ENCODE measurements at regions not wholly inside any gene's neighbourhood (a gene's known extent, or its start where the extent isn't known, plus 50 kb on each side); places are given as distances from the start of the nearest gene placed in this dataset.
"Not testable (repeated sequence)": the region's sequence is repeated elsewhere in the genome, so short reads cannot be mapped to it uniquely, and the experiment has no call there.

GRCh38 chr11:23263466-23263865, 403.2 kb upstream of the CCDC179 start:
- DNase-seq, result no peak

DNA sequence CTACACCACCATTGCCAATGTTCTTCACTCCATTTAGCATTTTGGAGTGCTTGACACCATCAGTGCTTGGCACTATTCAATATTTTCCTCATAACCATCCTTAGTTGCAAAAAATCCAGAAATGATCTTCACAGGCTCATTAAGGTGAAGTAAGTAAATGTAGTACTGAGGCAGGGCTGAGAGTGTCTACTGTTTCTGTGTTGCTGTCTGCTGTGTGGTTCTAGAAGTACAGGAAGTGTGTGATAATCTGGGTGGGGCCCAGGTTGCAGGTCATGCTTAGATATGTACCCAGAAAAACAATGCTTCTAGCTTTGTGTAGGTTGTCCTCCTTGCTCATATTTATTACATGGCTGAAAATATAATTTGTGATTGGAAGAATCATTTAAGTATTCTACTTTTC, 411.8 kb upstream of the CCDC179 start:
- no peak for DNase-seq

DNA sequence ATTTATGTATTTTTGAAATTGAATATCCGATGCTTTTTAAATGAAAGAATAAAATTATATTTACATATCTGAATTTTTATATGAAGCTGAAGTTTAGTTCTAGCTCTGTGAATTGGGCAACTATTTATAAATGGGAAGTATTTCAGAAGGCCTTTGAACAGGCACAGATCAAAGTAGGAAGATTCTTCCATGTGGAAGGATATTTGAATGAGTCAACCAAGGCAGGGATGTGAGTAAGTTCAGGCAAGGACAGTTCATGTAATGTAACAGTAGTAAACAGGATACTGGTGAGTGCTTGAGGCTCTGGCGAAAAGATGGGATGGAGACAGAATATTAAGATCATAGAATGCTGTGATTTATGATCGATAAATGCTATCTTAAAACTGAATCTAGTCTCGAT, 417.8 kb upstream of the CCDC179 start:
- DNase-seq, result no peak

DNA sequence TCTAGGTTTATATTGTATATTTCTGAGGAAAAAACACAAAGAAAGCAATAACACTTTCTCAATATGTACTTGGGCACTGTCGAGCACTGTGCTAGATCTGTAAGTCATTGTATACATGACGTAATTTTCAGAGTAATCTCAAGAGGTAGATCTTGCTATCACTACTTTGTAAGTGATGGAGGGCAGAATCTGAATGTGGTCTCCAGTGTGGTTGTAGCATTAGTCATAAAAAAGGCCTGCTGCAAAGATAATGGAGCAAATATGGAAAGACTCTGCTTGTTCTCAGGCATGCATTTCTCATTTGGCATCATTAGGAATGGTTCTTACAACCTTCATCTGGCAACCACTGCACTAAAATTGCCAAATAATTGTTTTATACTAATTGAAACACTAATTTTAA, 419.8 kb upstream of the CCDC179 start:
- no peak for DNase-seq

- DNase-seq, result no peak
Observed at GRCh38 chr11:23283666-23284065, 423.4 kb upstream of the CCDC179 start.

- DNase-seq, result no peak
Observed at GRCh38 chr11:23284631-23285030, 424.4 kb upstream of the CCDC179 start.

DNA sequence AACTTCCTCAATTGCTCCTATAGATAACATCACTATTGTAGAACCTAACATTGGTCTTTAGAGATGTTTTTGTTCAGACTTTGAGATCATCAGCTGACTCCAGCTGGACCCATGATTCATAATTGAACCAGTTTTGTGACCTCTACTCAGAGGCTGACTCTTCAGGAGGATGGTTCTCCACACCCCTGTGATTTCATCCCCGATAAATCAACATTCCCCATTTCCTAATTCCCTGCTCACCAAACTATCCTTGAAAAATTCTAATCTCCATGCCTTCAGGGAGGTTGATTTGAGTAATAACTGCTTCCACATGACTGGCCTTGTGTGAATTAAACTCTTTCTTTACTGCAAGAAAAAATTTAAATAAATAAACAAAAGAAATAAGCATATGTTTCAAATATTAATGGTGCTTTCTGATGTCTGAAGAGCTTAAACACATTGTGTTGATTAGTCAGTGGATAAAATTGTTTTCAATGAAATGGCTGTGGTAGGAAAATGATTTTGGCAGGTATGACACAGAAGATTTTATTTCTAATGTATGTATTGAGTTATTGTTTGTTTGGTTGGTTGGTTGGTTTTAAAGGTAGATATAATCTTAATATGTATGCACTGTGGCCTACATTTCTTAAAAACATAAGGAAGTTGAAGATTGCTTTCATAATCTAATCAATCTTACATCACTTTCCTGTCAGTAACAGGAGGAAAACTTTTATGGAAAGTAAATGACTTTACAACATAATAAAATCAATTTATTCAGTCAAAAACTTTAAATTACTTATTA, 427.9 kb upstream of the CCDC179 start:
- DNase-seq, result no peak

- DNase-seq, result no peak
Observed at GRCh38 chr11:23295241-23295640, 435.0 kb upstream of the CCDC179 start.

DNA sequence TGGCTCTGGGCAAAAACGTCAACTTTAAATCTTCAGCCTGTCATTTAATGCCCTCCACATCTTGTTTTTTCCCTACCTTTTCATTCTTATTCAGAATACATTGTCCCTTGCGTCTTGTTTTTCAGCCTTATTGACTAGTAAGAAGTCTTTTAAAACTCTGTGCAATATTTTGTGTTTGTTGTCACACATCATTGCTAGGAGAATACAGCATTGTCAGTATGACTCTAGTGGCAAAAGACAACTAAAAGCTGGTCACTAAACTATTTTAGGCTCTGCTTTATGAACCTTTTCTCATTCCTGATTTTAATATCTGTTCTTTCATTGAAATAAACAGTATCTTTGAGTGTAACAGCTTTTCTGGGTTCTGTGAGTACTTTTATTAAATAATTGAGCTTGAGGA, 447.8 kb upstream of the CCDC179 start:
- no peak for DNase-seq

DNA sequence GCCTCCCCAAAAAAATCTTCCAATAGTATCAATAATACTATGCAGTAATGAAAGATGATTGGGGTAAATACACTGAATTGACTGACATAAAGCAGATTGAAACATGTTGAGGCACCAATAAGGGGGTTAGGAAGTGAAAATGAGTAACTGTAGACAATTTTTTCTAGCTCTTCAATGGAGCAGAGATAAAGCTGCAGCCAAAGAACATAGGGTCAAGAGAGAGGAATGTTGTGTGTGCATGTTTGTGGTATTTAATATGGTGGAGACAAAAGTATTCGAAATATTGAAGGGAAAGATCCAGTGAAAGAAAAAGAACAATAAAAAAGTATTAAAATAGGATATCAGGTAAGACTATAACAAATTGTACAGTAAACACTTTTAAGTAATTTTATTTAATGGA, 450.0 kb upstream of the CCDC179 start:
- DNase-seq, result no peak

DNA sequence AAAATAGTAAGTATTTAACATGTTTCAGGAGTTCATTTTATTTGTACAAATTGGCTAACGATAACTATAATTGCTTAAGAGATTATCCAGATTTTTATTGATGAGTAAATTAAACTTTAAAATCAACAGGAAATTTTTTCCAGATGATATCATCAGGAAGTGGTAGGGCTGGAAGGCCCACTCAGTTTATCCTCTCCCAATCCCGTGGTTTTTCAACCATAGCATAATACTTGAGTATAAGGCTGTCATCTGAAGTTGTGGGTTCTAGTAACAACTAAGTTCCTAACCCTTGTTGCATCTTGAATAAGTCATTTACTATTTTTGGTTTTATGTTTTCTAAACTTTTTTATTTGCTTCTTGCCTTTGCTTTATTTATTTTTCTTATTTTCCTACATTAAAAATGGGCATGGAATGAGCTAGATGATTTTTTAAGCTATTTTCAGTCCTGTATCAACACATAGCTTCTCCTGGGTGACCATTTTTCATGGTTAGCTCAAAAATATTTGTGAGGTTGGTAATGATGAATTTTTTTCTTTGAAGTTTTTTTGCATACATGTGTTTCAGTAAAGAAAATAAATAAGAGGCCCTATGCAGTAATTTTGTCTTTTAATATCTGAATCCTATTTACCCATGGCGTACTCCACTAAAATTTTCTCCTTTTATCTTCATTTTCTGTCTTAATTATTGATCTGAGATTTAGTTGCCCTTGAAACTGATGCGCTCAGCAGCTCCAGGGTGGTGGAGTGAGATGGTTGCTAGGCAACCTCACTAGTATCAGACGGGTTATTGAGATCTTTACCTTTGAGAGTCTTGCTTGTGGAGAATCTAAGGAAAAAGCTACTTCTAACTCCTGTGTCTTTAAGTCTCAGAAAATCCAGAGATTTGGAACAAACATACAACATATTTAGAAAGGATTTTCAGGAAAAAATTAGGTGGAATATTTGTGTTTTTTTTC, 452.0 kb upstream of the CCDC179 start:
- no peak for DNase-seq

- DNase-seq, result no peak
Observed at GRCh38 chr11:23313001-23313400, 452.7 kb upstream of the CCDC179 start.

DNA sequence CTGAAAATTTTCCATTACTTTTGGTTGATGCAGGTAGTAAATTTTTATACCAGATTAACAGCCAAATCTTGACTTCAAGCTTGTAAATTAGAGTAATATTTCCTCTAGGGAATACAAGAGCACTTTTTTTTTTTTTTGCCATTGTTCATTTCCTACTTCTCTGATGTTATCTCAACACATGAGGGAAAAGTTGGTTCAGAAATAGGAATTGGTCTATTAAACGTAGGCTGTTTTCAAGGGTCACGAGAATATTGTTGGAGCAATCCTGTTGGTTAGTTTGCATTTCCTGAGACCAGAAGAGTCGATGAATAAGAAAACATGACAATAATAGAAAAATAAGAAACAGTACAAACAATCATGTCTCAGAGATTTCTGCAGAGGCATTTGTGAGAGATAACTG, 453.9 kb upstream of the CCDC179 start:
- DNase-seq, result no peak

DNA sequence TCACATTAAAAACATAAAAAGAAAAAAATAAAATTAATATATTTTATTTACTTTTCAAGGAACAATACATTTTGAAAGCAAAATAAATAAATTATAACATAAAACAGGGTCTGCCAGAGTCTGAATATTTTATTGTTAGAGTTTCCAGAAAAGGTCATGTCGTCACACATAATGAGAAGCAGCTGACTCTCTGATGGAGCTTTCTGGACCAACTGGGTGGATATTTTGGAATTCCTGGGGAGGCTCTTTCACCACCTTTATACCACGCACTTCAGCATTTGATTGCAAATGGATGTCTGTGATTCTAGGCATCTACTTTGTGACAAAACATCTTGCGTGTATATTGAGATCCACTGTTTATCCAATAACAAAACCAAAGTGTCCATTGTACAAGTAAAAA, 455.0 kb upstream of the CCDC179 start:
- DNase-seq, result no peak

DNA sequence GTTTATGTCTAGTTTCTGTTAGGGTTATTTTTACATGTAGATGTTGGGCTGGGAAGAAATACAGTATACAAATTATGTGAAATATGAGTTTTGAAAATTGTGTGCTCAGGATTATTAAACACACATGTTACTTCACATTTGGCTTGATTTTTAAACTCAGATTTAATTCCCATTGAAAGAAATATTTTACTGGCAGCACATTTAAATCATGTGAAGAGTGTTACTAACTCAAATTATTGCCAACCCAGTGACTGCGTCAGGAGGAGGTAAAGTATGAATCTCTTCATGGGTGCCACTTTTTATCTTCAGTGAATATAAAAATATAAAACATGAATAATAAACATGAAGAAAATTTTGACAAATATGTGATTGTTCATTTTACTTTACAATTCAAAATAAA, 457.5 kb upstream of the CCDC179 start:
- DNase-seq, result no peak

DNA sequence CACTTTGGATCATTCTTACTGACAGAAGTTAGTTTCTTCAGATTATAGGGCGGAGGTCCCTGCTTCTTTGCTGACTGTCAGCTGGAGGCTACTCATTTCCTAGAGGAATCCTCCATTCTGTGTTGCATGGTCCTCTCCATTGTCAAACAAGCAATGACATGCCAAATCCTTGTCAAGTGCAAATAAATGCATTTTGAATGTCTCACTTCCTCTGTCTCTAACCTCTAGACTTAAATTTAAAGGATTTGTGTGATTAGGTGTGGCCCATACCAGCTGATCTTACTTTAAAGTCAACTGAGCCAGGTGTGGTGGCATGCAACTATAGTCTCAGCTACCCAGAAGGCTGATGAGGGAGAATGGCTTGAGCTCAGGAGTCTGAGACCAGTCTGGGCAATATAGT, 458.4 kb upstream of the CCDC179 start:
- DNase-seq, result no peak

DNA sequence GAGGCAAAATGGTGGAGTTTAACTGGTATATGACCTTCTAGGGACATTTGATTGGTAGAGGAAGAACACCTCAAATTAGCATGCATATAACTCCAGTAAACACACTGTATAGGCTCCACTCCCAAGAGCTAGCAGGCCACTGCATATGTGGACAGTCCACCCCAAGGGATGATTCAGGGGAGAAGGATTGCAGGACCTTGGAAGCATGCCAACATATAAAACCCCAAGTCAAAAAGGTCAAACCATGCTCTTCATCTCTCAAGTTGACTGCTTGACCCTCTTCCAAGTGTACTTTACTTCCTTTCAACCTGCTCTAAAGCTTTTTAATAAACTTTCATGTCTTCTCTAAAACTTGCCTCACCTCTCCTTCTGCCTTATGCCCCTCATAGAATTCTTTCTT, 459.9 kb upstream of the CCDC179 start:
- DNase-seq, result no peak

GRCh38 chr11:23335586-23335985, 475.3 kb upstream of the CCDC179 start:
- not testable (repeated sequence) for DNase-seq

DNA sequence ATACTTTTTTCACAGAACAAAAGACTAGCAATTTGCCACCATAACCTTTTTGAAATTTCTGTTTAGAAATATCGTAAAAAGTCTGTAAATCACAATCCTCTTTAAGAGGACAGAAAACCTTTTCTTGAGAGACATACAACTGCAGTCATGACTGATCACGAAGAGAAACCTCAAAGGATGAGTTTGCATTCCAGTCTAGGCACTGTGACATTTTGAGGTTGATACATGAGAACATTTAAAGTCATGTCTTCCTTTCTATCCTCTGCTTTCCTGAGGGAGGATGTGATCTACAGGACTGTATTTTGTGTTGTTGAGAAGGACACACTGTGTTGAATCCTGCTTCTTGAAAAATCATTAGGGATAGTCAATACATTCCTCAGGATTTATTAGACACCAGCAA, 476.7 kb upstream of the CCDC179 start:
- no peak for DNase-seq

DNA sequence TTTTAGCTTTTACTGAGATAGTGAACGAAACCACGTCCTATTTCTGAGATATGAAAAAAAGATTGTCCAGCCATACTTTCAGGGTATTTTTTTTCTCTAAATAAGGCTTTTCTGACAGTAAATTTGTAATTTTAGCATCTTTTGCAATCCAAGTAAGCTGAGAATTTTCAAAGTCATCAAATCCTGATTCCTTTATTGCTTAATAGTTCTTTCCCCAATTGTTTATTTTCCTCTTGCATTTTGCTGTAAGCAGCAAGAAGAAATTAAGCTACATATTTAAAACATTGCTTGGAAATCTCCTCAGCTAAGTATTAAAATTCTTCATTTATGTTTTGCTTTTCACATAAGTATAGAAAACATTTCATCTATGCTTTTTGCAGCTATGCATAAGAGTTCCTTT, 493.3 kb upstream of the CCDC179 start:
- DNase-seq, result no peak

DNA sequence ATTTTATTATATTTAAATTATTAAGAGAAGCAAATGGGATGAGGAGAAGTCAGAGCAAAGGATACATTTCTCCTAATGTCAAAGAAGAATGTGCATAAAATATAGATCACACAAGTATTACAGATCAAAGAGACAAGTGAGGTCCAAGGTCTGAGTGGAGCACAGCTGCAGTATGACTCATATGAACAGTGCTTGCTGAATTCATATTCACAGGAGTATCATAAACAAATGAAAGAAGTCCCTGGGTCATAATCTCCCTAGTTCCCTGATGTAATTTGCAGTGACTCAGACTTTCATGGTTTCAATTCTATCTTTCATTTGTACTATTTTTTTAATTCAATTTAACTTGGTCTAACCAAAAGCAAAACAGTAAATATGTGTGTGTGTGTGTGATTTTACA, 499.0 kb upstream of the CCDC179 start:
- no peak for DNase-seq

GRCh38 chr11:23364076-23364475, 503.8 kb upstream of the CCDC179 start:
- no peak for DNase-seq

- no peak for DNase-seq
Observed at GRCh38 chr11:23370580-23371275, 510.5 kb upstream of the CCDC179 start.

DNA sequence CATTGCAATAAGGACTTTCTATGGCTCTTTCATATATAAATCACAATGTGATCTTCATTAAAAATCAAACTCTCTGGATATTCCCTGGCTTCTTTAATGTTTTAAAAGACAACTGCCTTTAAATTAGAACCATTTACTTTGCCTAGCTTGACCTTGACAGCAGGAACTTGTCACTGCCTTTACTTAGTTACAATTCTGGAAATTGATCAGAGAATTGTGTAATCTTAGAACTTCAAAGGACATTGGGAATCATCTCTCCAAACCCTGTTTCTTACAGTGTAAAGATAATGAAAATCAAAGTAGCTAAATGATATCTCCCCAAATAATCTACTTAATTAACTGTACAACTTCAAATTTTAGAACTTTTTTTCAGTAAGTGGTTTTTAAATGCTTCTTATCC, 517.6 kb upstream of the CCDC179 start:
- no peak for DNase-seq

All from CD4-positive, alpha-beta T cell treated with Interleukin-21 for 1 hour (primary cell).